Endothelial cell of umbilical vein (primary cell): ENCODE measurements at regions not wholly inside any gene's neighbourhood (a gene's known extent, or its start where the extent isn't known, plus 50 kb on each side); places are given as distances from the start of the nearest gene placed in this dataset.

Experiments used
- BruUV-seq: library from RNA; stranded (reverse); fragments of 400-500 nt; replicated peaks from 2 replicates; lab custom pipeline; 2021; lab: Mats Ljungman, UMichigan
- CTCF ChIA-PET: fragments of 300-600, 350-600 bp; sonication (Branson Sonifier 250); formaldehyde crosslinking; loops from one replicate; lab custom pipeline; 2021; ENCODE audit warnings: antibody characterized with exemption, inconsistent platforms; lab: Charles Lee
- POLR2A ChIA-PET: fragments of 300-600, 350-600 bp; sonication (Branson Sonifier 250); formaldehyde crosslinking; loops from one replicate; lab custom pipeline; 2021; ENCODE audit warnings: antibody characterized with exemption, inconsistent platforms; lab: Charles Lee
- DNase-seq: peaks from one replicate; pipeline ENCODE4 v3.0.0-alpha.2; 2011; ENCODE audit warnings: low read depth, low spot score
- FAIRE-seq: peaks from 2 replicates; lab custom pipeline; 2011; peaks lifted over from hg19 to GRCh38; lab: Jason Lieb, UNC
- H2AFZ ChIP-seq: 2 replicates; pipeline ENCODE4 v1.6.0; 2012; ENCODE audit warnings: low read depth, low read length, control low read depth, inconsistent platforms
- H3K27ac ChIP-seq: 2 replicates; pipeline ENCODE4 v1.5.1; 2011; ENCODE audit warnings: low read depth, mild to moderate bottlenecking, control low read depth, low read length, moderate library complexity; ENCODE audit not compliant: insufficient read depth
- H3K27me3 ChIP-seq, 2 experiments: 2 replicates each; pipeline versions ENCODE4 v1.6.0 to v1.6.1; 2011; ENCODE audit warnings: low read length in 2 of 2, mixed read lengths in 1 of 2; ENCODE audit not compliant: control insufficient read depth in 2 of 2, insufficient read depth in 2 of 2
- H3K36me3 ChIP-seq, 2 experiments: 2 replicates in 1 of 2; 3 replicates in 1 of 2; pipeline ENCODE4 v1.5.1; 2011; ENCODE audit warnings: low read length in 2 of 2, mild to moderate bottlenecking in 1 of 2, moderate library complexity in 1 of 2; ENCODE audit not compliant: control insufficient read depth in 2 of 2, insufficient read depth in 2 of 2; ENCODE audit errors: extremely low read depth in 1 of 2
- H3K4me1 ChIP-seq: 3 replicates; pipeline ENCODE4 v1.5.1; 2011; ENCODE audit warnings: mild to moderate bottlenecking, low read length; ENCODE audit not compliant: control insufficient read depth, insufficient read depth; ENCODE audit errors: extremely low read depth
- H3K4me2 ChIP-seq: 2 replicates; pipeline ENCODE4 v1.6.1; 2011; ENCODE audit warnings: low read length, control low read depth, mixed read lengths; ENCODE audit not compliant: insufficient read depth
- H3K4me3 ChIP-seq, 3 experiments: fragments of 200-600 bp in 1 of 3; sonication (generic), shearing (Covaris generic) in 1 of 3; replicated peaks in 1 of 3; 2 replicates each; pipeline ENCODE4 v1.5.1; 2011 to 2016; ENCODE audit warnings: control low read depth in 3 of 3, low read length in 3 of 3, mild to moderate bottlenecking in 2 of 3, inconsistent platforms in 1 of 3, low read depth in 1 of 3, moderate library complexity in 1 of 3; ENCODE audit not compliant: insufficient read depth in 1 of 3
- H3K79me2 ChIP-seq: 2 replicates; pipeline ENCODE4 v1.6.0; 2012; ENCODE audit warnings: low read length, inconsistent platforms; ENCODE audit not compliant: control insufficient read depth, insufficient read depth
- H3K9ac ChIP-seq: replicated peaks from 2 replicates; pipeline ENCODE3; 2011; ENCODE audit warnings: low read length, control low read depth; ENCODE audit not compliant: insufficient read depth; ENCODE audit errors: extremely low read depth
- H3K9me1 ChIP-seq: replicated peaks from 3 replicates; pipeline ENCODE4 v1.6.0; 2011; ENCODE audit warnings: mild to moderate bottlenecking, low read length; ENCODE audit not compliant: control insufficient read depth, insufficient read depth; ENCODE audit errors: extremely low read depth
- H3K9me3 ChIP-seq: replicated peaks from 2 replicates; pipeline ENCODE4 v1.5.1; 2012; ENCODE audit warnings: low read length, inconsistent platforms; ENCODE audit not compliant: control insufficient read depth, insufficient read depth
- H4K20me1 ChIP-seq: replicated peaks from 2 replicates; pipeline ENCODE3; 2011; ENCODE audit warnings: mild to moderate bottlenecking, low read length; ENCODE audit not compliant: control insufficient read depth, insufficient read depth; ENCODE audit errors: extremely low read depth
- CTCF ChIP-seq, 2 donors: IDR thresholded peaks; 1 replicate in 1 of 2; 2 replicates in 1 of 2; pipeline ENCODE4 v1.5.1; 2011; ENCODE audit warnings: low read length in 2 of 2, mild to moderate bottlenecking in 2 of 2, moderate library complexity in 2 of 2, control low read depth in 1 of 2, inconsistent platforms in 1 of 2, low read depth in 1 of 2; ENCODE audit not compliant: insufficient read depth in 1 of 2; ENCODE audit errors: extremely low read depth in 1 of 2
- EZH2 ChIP-seq: IDR thresholded peaks from 2 replicates; pipeline ENCODE4 v1.6.1; 2012; ENCODE audit warnings: borderline replicate concordance, low read depth, mild to moderate bottlenecking, moderate library complexity, low read length, inconsistent platforms; ENCODE audit not compliant: severe bottlenecking
- FOS ChIP-seq: IDR thresholded peaks from 2 replicates; pipeline ENCODE4 v1.6.1; 2011; ENCODE audit warnings: mild to moderate bottlenecking, low read length, moderate library complexity, borderline replicate concordance; ENCODE audit not compliant: insufficient read depth
- JUN ChIP-seq: IDR thresholded peaks from 2 replicates; pipeline ENCODE4 v1.6.1; 2011; ENCODE audit warnings: borderline replicate concordance, low read depth; ENCODE audit not compliant: insufficient read length, insufficient read depth
- MYC ChIP-seq: IDR thresholded peaks from one replicate; pipeline ENCODE4 v1.6.1; 2011; ENCODE audit warnings: mild to moderate bottlenecking, low read depth, low read length
- POLR2A ChIP-seq: IDR thresholded peaks from 2 replicates; pipeline ENCODE4 v1.6.1; 2012; ENCODE audit warnings: low read depth, mild to moderate bottlenecking, control low read depth, low read length
- POLR2AphosphoS5 ChIP-seq: IDR thresholded peaks from 2 replicates; pipeline ENCODE4 v1.6.1; 2012; ENCODE audit warnings: low read depth, mild to moderate bottlenecking, control low read depth, low read length, moderate library complexity; ENCODE audit not compliant: insufficient read depth
- dilution Hi-C: fragments of 300-500 bp; cut with MboI; formaldehyde crosslinking; loops from one replicate; pipeline ENCODE4 v1.15.0; 2019; ENCODE audit warnings: low sequenced_read_pairs; ENCODE audit not compliant: extremely low pct_ligation_motif_present
- intact Hi-C: fragments of 100-400 bp; cut with micrococcal nuclease; formaldehyde crosslinking; loops from one replicate; pipeline ENCODE4 v1.10.0; 2022
- TF ChIP-seq, protein P1 (sequence below): IDR thresholded peaks from 2 replicates; pipeline ENCODE4 v1.6.1; 2011; ENCODE audit not compliant: insufficient read depth, insufficient read length

DNA sequence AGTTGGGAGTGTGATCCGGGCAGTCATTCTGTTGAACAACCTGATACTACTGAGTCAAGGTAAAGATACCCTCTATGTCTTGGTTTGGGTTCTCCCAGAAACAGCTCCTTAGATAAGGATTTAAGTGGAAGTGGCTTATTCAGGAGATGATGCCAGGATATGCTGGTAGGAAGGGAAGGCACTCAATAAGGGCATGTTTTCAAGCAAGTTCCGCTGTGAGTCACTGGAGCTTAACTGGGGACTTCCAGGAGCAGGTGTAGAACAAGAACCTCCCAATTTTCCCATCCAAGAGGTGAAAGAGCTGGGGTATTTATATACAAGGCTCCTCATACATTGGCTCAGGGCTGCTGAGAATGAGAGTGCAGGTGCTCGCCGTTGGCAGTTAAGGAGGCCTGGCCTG lies 218.6 kb downstream of the AKAP7 start:
- CTCF ChIA-PET = no interaction called here
- H2AFZ ChIP-seq = no peak overlapping the region
- H3K4me1 ChIP-seq = no peaks in the 10 kb centered on the region
- TF ChIP-seq MYC = no peak
- no peak for TF ChIP-seq POLR2A
- no peak for TF ChIP-seq EZH2
- TF ChIP-seq CTCF (IDR thresholded peaks at IDR 0.05; ENCODE audit: extremely low read depth in 1 of 2, insufficient read depth in 1 of 2, low read depth in 1 of 2, low read length in 2 of 2) = no peak
- no peak for TF ChIP-seq FOS
- no peak overlapping the region for H3K9ac ChIP-seq
- POLR2A ChIA-PET = no interaction called here
- no peak overlapping the region for H3K4me3 ChIP-seq
- peaks cover 0 to 1% of the 10 kb centered on the region in 2 experiments for H3K27me3 ChIP-seq
- H3K27ac ChIP-seq = no peak overlapping the region
- no peak for FAIRE-seq
- H3K79me2 ChIP-seq = no peaks in the 10 kb centered on the region
- no peak for DNase-seq
- H3K9me3 ChIP-seq = no peaks in the 10 kb centered on the region
- intact Hi-C loops = no loop called here
- no TSS peak for BruUV-seq
- no peak overlapping the region for H3K4me2 ChIP-seq
- H3K36me3 ChIP-seq = no peaks in the 10 kb centered on the region
- H4K20me1 ChIP-seq = no peaks in the 10 kb centered on the region
- dilution Hi-C loops = no loop called here
- no peaks in the 10 kb centered on the region for H3K9me1 ChIP-seq

GRCh38 chr6:131354356-131354755 lies 218.7 kb upstream of the ARG1 start:
- Histone ChIP-seq H3K4me1 (no peaks in the 10 kb centered on the region), H2AFZ (no peak overlapping the region), H3K27ac (no peak overlapping the region), H3K9me3 (no peaks in the 10 kb centered on the region), H3K9ac (no peak overlapping the region), H3K4me3 (no peak overlapping the region), H3K27me3 (peaks cover 0 to 1% of the 10 kb centered on the region in 2 experiments), H4K20me1 (no peaks in the 10 kb centered on the region), H3K79me2 (no peaks in the 10 kb centered on the region), H3K36me3 (no peaks in the 10 kb centered on the region), H3K9me1 (no peaks in the 10 kb centered on the region), H3K4me2 (no peak overlapping the region)
- POLR2A ChIA-PET = no interaction called here
- DNase-seq (no peak), FAIRE-seq (no peak)
- intact Hi-C loops = no loop called here
- BruUV-seq = no TSS peak
- CTCF ChIA-PET = no interaction called here
- dilution Hi-C loops = no loop called here
- TF ChIP-seq POLR2AphosphoS5 (no peak), JUN (no peak), CTCF (IDR thresholded peaks at IDR 0.05; ENCODE audit: extremely low read depth in 1 of 2, insufficient read depth in 1 of 2, low read depth in 1 of 2, low read length in 2 of 2) (no peak), MYC (no peak), FOS (no peak), EZH2 (no peak), POLR2A (no peak)
- TF ChIP-seq, protein P1, sequence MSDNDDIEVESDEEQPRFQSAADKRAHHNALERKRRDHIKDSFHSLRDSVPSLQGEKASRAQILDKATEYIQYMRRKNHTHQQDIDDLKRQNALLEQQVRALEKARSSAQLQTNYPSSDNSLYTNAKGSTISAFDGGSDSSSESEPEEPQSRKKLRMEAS = no peak
